Sigmoid colon (tissue), 4 donors: ENCODE measurements at regions not wholly inside any gene's neighbourhood (a gene's known extent, or its start where the extent isn't known, plus 50 kb on each side); places are given as distances from the start of the nearest gene placed in this dataset.

Experiments
- EP300 ChIP-seq, 4 donors: sonication (generic); formaldehyde crosslinking; IDR thresholded peaks; one replicate each; pipeline ENCODE4 v1.6.1; 2017; ENCODE audit warnings: antibody characterized with exemption in 4 of 4
- POLR2A ChIP-seq, 2 donors: fragments of 450-650 bp; IDR thresholded peaks; one replicate each; pipeline ENCODE4 v1.6.1; 2016; ENCODE audit warnings: antibody characterized with exemption in 2 of 2, mild to moderate bottlenecking in 2 of 2, moderate library complexity in 2 of 2
- POLR2AphosphoS5 ChIP-seq, 4 donors: sonication (generic); formaldehyde crosslinking; IDR thresholded peaks; one replicate each; pipeline ENCODE4 v1.6.1; 2017; ENCODE audit warnings: antibody characterized with exemption in 4 of 4
- TF ChIP-seq, protein P1 (sequence below), 4 experiments: fragments of 450-650 bp in 3 of 4; fragments of 200-600 bp in 1 of 4; IDR thresholded peaks; one replicate each; pipeline ENCODE4 v1.5.1; 2016 to 2019; ENCODE audit warnings: antibody characterized with exemption in 4 of 4, mild to moderate bottlenecking in 3 of 4, moderate library complexity in 2 of 4

DNA sequence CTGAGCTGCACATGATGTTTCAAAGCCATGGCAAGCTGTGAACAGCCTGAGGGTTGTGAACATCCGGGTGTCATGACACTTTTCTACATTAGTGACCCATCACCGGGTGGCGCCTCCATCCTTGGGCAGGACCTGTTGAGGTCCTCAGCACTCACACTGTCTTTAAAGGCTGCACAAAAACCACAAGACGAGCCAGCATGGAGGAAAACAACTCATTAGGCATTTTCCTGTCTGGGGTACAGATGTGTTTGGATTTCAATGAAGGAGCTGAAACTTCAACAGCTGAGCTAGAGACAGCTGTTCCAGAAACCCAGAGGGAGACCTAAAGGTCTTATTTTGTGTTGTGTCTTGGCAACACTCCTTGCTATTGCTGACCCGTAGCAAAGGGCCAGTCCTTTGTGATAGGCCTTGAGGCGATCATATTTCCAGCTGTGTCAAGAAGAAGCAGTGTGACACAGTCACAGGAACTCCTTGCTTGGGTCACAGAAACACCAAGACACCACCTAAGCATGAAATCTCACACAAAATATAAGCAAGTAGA is 151.8 kb upstream of the VLDLR start:
- TF ChIP-seq, protein P1, sequence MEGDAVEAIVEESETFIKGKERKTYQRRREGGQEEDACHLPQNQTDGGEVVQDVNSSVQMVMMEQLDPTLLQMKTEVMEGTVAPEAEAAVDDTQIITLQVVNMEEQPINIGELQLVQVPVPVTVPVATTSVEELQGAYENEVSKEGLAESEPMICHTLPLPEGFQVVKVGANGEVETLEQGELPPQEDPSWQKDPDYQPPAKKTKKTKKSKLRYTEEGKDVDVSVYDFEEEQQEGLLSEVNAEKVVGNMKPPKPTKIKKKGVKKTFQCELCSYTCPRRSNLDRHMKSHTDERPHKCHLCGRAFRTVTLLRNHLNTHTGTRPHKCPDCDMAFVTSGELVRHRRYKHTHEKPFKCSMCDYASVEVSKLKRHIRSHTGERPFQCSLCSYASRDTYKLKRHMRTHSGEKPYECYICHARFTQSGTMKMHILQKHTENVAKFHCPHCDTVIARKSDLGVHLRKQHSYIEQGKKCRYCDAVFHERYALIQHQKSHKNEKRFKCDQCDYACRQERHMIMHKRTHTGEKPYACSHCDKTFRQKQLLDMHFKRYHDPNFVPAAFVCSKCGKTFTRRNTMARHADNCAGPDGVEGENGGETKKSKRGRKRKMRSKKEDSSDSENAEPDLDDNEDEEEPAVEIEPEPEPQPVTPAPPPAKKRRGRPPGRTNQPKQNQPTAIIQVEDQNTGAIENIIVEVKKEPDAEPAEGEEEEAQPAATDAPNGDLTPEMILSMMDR (IDR thresholded peaks at IDR 0.05), result no peak
- no peak for TF ChIP-seq EP300 (IDR thresholded peaks at IDR 0.05)
- no peak for TF ChIP-seq POLR2A (IDR thresholded peaks at IDR 0.05)
- no peak for TF ChIP-seq POLR2AphosphoS5 (IDR thresholded peaks at IDR 0.05)
